Fibroblast of lung (primary cell): ENCODE measurements at regions not wholly inside any gene's neighbourhood (a gene's known extent, or its start where the extent isn't known, plus 50 kb on each side); places are given as distances from the start of the nearest gene placed in this dataset.

ENCODE experiments used
- DNase-seq, 2 donors: peaks; one replicate each; pipeline versions ENCODE4 v3.0.0 to v3.0.0-alpha.2; 2010; ENCODE audit warnings: low read depth in 2 of 2
- H2AFZ ChIP-seq: 2 replicates; pipeline ENCODE4 v1.5.1; 2012; ENCODE audit warnings: low read length, control low read depth, inconsistent platforms
- H3K27ac ChIP-seq: 2 replicates; pipeline ENCODE4 v1.5.1; 2011; ENCODE audit warnings: low read length, control low read depth; ENCODE audit not compliant: insufficient read depth
- H3K27me3 ChIP-seq: 2 replicates; pipeline ENCODE4 v1.5.1; 2011; ENCODE audit warnings: mild to moderate bottlenecking, low read length; ENCODE audit not compliant: control insufficient read depth, insufficient read depth
- H3K36me3 ChIP-seq: 2 replicates; pipeline ENCODE4 v1.5.1; 2011; ENCODE audit warnings: low read length; ENCODE audit not compliant: control insufficient read depth, insufficient read depth
- H3K4me1 ChIP-seq: 2 replicates; pipeline ENCODE4 v1.5.1; 2011; ENCODE audit warnings: low read length; ENCODE audit not compliant: control insufficient read depth, insufficient read depth; ENCODE audit errors: extremely low read depth
- H3K4me2 ChIP-seq: 2 replicates; pipeline ENCODE4 v1.5.1; 2011; ENCODE audit warnings: low read length, control low read depth; ENCODE audit not compliant: insufficient read depth; ENCODE audit errors: extremely low read depth
- H3K4me3 ChIP-seq, 4 experiments: fragments of 200-600 bp in 1 of 4; sonication (generic) in 1 of 4; replicated peaks in 1 of 4; 2 replicates each; pipeline ENCODE4 v1.5.1; 2011 to 2016; ENCODE audit warnings: low read length in 4 of 4, low read depth in 3 of 4, mild to moderate bottlenecking in 3 of 4, control low read depth in 2 of 4, inconsistent platforms in 1 of 4, mixed read lengths in 1 of 4; ENCODE audit not compliant: insufficient read depth in 1 of 4; ENCODE audit errors: control extremely low read depth in 1 of 4
- H3K79me2 ChIP-seq: 2 replicates; pipeline ENCODE4 v1.5.1; 2012; ENCODE audit warnings: mild to moderate bottlenecking, low read length, inconsistent platforms; ENCODE audit not compliant: control insufficient read depth, insufficient read depth
- H3K9ac ChIP-seq: 2 replicates; pipeline ENCODE4 v1.5.1; 2011; ENCODE audit warnings: mild to moderate bottlenecking, low read length, control low read depth; ENCODE audit not compliant: insufficient read depth
- H3K9me3 ChIP-seq: 2 replicates; pipeline ENCODE4 v1.5.1; 2012; ENCODE audit warnings: low read depth, low read length; ENCODE audit not compliant: control insufficient read depth, insufficient read depth
- H4K20me1 ChIP-seq: 2 replicates; pipeline ENCODE4 v1.5.1; 2011; ENCODE audit warnings: low read length; ENCODE audit not compliant: control insufficient read depth, insufficient read depth; ENCODE audit errors: extremely low read depth
- CTCF ChIP-seq, 2 donors: IDR thresholded peaks in 1 of 2; conservative IDR thresholded peaks in 1 of 2; 1 replicate in 1 of 2; 2 replicates in 1 of 2; pipeline ENCODE4 v1.5.1; 2011 to 2012; ENCODE audit warnings: low read length in 2 of 2, control low read depth in 1 of 2, inconsistent platforms in 1 of 2, low read depth in 1 of 2, mild to moderate bottlenecking in 1 of 2
- EZH2 ChIP-seq: IDR thresholded peaks from 2 replicates; pipeline ENCODE4 v1.5.1; 2012; ENCODE audit warnings: low read length, control low read depth, mild to moderate bottlenecking; ENCODE audit errors: missing control alignments

GRCh38 chr6:55696501-55696900 is 117.5 kb upstream of the HMGCLL1 start:
- no peak overlapping the region for H3K4me3 ChIP-seq
- H3K36me3 ChIP-seq, result no peaks in the 10 kb centered on the region
- H4K20me1 ChIP-seq, result no peaks in the 10 kb centered on the region
- H3K27ac ChIP-seq, result no peak overlapping the region
- DNase-seq, result no peak
- H3K9me3 ChIP-seq, result no peaks in the 10 kb centered on the region
- no peak overlapping the region for H2AFZ ChIP-seq
- H3K9ac ChIP-seq, result no peak overlapping the region
- H3K4me1 ChIP-seq, result no peaks in the 10 kb centered on the region
- H3K27me3 ChIP-seq, result no peaks in the 10 kb centered on the region
- H3K4me2 ChIP-seq, result no peak overlapping the region
- TF ChIP-seq CTCF (conservative IDR thresholded peaks at IDR 0.05 in 1 of 2, IDR thresholded peaks at IDR 0.05 in 1 of 2; ENCODE audit: low read depth in 1 of 2, low read length in 2 of 2) (no peak), EZH2 (no peak)
- no peaks in the 10 kb centered on the region for H3K79me2 ChIP-seq

- no peak overlapping the region for H3K4me2 ChIP-seq
- H3K36me3 ChIP-seq, result no peaks in the 10 kb centered on the region
- no peaks in the 10 kb centered on the region for H4K20me1 ChIP-seq
- no peak overlapping the region for H3K9ac ChIP-seq
- H3K4me1 ChIP-seq, result no peaks in the 10 kb centered on the region
- no peak overlapping the region for H3K27ac ChIP-seq
- H2AFZ ChIP-seq, result no peak overlapping the region
- TF ChIP-seq EZH2 (no peak), CTCF (conservative IDR thresholded peaks at IDR 0.05 in 1 of 2, IDR thresholded peaks at IDR 0.05 in 1 of 2; ENCODE audit: low read depth in 1 of 2, low read length in 2 of 2) (no peak)
- H3K27me3 ChIP-seq, result no peaks in the 10 kb centered on the region
- no peaks in the 10 kb centered on the region for H3K79me2 ChIP-seq
- no peak for DNase-seq
- H3K4me3 ChIP-seq, result no peak overlapping the region
- H3K9me3 ChIP-seq, result no peaks in the 10 kb centered on the region
Observed at GRCh38 chr6:55696041-55696440, 117.0 kb upstream of the HMGCLL1 start.

- H3K9me3 ChIP-seq, result no peaks in the 10 kb centered on the region
Observed at GRCh38 chr6:55694759-55695158, 115.8 kb upstream of the HMGCLL1 start.

More at GRCh38 chr6:55694759-55695158, 115.8 kb upstream of the HMGCLL1 start:
- no peaks in the 10 kb centered on the region for H3K79me2 ChIP-seq
- no peaks in the 10 kb centered on the region for H3K27me3 ChIP-seq
- no peak overlapping the region for H3K4me2 ChIP-seq
- no peaks in the 10 kb centered on the region for H4K20me1 ChIP-seq
- H3K36me3 ChIP-seq, result no peaks in the 10 kb centered on the region
- DNase-seq, result no peak
- H2AFZ ChIP-seq, result no peak overlapping the region
- no peak for TF ChIP-seq EZH2
- no peak for TF ChIP-seq CTCF (conservative IDR thresholded peaks at IDR 0.05 in 1 of 2, IDR thresholded peaks at IDR 0.05 in 1 of 2; ENCODE audit: low read depth in 1 of 2, low read length in 2 of 2)
- no peak overlapping the region for H3K4me3 ChIP-seq
- no peak overlapping the region for H3K9ac ChIP-seq
- no peak overlapping the region for H3K27ac ChIP-seq
- no peaks in the 10 kb centered on the region for H3K4me1 ChIP-seq
